DOHH2 (cell line): ENCODE measurements at regions not wholly inside any gene's neighbourhood (a gene's known extent, or its start where the extent isn't known, plus 50 kb on each side); places are given as distances from the start of the nearest gene placed in this dataset.

Source experiments
- H3F3A ChIP-seq: fragments of 200-600 bp; sonication (generic), shearing (Covaris generic); 2 replicates; pipeline ENCODE4 v1.6.0; 2016; ENCODE audit warnings: antibody characterized with exemption, mild to moderate bottlenecking; ENCODE audit not compliant: control insufficient read depth, insufficient read depth
- H3K27ac ChIP-seq: fragments of 200-600 bp; sonication (generic); 2 replicates; pipeline ENCODE4 v1.5.1; 2014; ENCODE audit warnings: low read depth, mild to moderate bottlenecking, low read length, moderate library complexity
- H3K27me3 ChIP-seq: fragments of 200-600 bp; sonication (generic); 2 replicates; pipeline ENCODE4 v1.6.1; 2014; ENCODE audit warnings: mild to moderate bottlenecking, low read length, mixed read lengths; ENCODE audit not compliant: control insufficient read depth
- H3K36me3 ChIP-seq: fragments of 200-600 bp; sonication (generic); 2 replicates; pipeline ENCODE4 v1.6.1; 2014; ENCODE audit warnings: mild to moderate bottlenecking, low read length, moderate library complexity, mixed read lengths; ENCODE audit not compliant: control insufficient read depth
- H3K4me1 ChIP-seq: fragments of 200-600 bp; sonication (generic); 2 replicates; pipeline ENCODE4 v1.6.1; 2014; ENCODE audit warnings: mild to moderate bottlenecking, low read length, mixed read lengths; ENCODE audit not compliant: control insufficient read depth
- H3K4me2 ChIP-seq: fragments of 200-600 bp; sonication (generic); 2 replicates; pipeline ENCODE4 v1.6.0; 2014; ENCODE audit warnings: mild to moderate bottlenecking, low read length, moderate library complexity
- H3K4me3 ChIP-seq: fragments of 200-600 bp; sonication (generic); 2 replicates; pipeline ENCODE4 v1.5.1; 2014; ENCODE audit warnings: mild to moderate bottlenecking, low read length, mixed read lengths
- H3K79me2 ChIP-seq: fragments of 200-600 bp; sonication (generic); 2 replicates; pipeline ENCODE4 v1.6.1; 2014; ENCODE audit warnings: mild to moderate bottlenecking, low read length, mixed read lengths; ENCODE audit not compliant: control insufficient read depth
- H3K9me2 ChIP-seq: fragments of 200-600 bp; sonication (generic); replicated peaks from 2 replicates; pipeline ENCODE4 v1.6.1; 2014; ENCODE audit warnings: mild to moderate bottlenecking, low read length, mixed read lengths; ENCODE audit not compliant: control insufficient read depth
- H3K9me3 ChIP-seq: fragments of 200-600 bp; sonication (generic); 2 replicates; pipeline ENCODE4 v1.6.1; 2014; ENCODE audit warnings: antibody characterized with exemption, low read length, mixed read lengths; ENCODE audit not compliant: control insufficient read depth, insufficient read depth
- H4K20me1 ChIP-seq: fragments of 200-600 bp; sonication (generic); 2 replicates; pipeline ENCODE4 v1.6.0; 2014; ENCODE audit warnings: low read depth, mild to moderate bottlenecking, antibody characterized with exemption, low read length, moderate library complexity; ENCODE audit not compliant: control insufficient read depth, insufficient read depth
- EZH2phosphoT487 ChIP-seq: fragments of 200-600 bp; sonication (generic); IDR thresholded peaks from 2 replicates; pipeline ENCODE4 v1.6.1; 2017; ENCODE audit warnings: borderline replicate concordance, mild to moderate bottlenecking, antibody characterized with exemption, low read length, moderate library complexity, mixed read lengths
- TF ChIP-seq, protein P1 (sequence below): fragments of 200-600 bp; sonication (generic); IDR thresholded peaks from one replicate; pipeline ENCODE4 v1.5.1; 2014; ENCODE audit warnings: antibody characterized with exemption, mild to moderate bottlenecking, low read depth, low read length; ENCODE audit not compliant: poor library complexity, severe bottlenecking

DNA sequence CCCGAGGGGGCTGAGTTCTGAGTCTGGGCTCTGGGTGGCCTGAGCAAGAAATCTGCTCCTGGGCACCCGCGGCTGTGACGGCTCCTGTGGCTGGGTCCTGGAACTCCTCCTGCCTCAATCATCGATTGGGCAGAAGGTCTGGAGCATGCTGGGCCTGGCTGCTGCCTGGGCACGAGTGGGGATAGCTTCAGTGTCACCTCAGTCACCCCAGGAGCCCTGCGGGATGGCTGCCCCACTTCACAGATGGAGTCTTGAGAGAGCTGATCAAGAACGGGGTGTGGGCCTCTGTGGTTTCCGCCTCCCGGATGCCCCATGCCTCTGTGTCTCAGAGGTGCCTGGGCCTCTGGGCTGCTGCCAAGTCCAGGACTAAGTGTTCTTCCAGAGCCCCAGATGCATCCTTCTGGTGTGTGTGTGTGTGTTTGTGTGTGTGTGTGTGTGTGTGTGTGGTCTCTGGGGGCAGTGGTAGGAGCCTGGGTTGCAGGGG, 185.6 kb upstream of the C14orf180 start:
- Histone ChIP-seq H3K27me3 (peaks cover 6% of the 10 kb centered on the region; the same call in 1 of the 2 replicates), H3K79me2 (no peaks in the 10 kb centered on the region), H3K9me3 (no peaks in the 10 kb centered on the region), H3K9me2 (no peaks in the 10 kb centered on the region), H3K27ac (no peak overlapping the region), H3K4me2 (no peak overlapping the region), H3F3A (no peaks in the 10 kb centered on the region), H3K4me3 (no peak overlapping the region), H3K36me3 (no peaks in the 10 kb centered on the region), H4K20me1 (no peaks in the 10 kb centered on the region), H3K4me1 (peaks cover 3% of the 10 kb centered on the region; the same call in 1 of the 2 replicates)
- TF ChIP-seq EZH2phosphoT487: no peak
- TF ChIP-seq, protein P1, sequence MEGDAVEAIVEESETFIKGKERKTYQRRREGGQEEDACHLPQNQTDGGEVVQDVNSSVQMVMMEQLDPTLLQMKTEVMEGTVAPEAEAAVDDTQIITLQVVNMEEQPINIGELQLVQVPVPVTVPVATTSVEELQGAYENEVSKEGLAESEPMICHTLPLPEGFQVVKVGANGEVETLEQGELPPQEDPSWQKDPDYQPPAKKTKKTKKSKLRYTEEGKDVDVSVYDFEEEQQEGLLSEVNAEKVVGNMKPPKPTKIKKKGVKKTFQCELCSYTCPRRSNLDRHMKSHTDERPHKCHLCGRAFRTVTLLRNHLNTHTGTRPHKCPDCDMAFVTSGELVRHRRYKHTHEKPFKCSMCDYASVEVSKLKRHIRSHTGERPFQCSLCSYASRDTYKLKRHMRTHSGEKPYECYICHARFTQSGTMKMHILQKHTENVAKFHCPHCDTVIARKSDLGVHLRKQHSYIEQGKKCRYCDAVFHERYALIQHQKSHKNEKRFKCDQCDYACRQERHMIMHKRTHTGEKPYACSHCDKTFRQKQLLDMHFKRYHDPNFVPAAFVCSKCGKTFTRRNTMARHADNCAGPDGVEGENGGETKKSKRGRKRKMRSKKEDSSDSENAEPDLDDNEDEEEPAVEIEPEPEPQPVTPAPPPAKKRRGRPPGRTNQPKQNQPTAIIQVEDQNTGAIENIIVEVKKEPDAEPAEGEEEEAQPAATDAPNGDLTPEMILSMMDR: no peak

DNA sequence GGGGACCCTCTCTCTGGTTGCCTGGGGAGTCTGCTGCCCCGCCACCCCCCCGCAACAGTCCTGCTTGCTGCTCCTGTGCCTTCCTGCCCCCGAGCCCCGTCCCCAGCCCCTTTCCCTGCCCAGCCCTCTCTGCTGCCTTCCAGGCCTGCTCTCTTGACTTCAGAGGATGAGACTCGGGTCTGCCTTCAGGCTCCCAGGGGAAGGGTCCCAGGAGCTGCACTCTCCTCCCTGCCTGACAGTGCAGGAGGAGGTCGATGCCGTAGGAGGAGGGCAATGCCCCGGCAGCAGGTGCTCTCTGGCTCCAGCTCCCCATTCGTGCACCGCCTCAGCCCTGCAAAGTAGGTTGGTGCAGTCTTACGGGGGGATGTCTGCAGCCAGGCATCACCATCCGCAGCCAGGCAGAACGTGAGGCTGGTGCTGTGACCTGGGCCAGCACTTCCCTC, 185.1 kb upstream of the C14orf180 start:
- no peaks in the 10 kb centered on the region for H3K79me2 ChIP-seq
- no peaks in the 10 kb centered on the region for H3K9me3 ChIP-seq
- H3K9me2 ChIP-seq: no peaks in the 10 kb centered on the region
- peaks cover 6% of the 10 kb centered on the region; the same call in 1 of the 2 replicates for H3K27me3 ChIP-seq
- no peak overlapping the region for H3K27ac ChIP-seq
- H3K4me2 ChIP-seq: no peak overlapping the region
- H3K4me3 ChIP-seq: no peak overlapping the region
- H3K36me3 ChIP-seq: no peaks in the 10 kb centered on the region
- H4K20me1 ChIP-seq: no peaks in the 10 kb centered on the region
- peaks cover 3% of the 10 kb centered on the region; the same call in 1 of the 2 replicates for H3K4me1 ChIP-seq
- TF ChIP-seq EZH2phosphoT487: no peak
- TF ChIP-seq, protein P1: no peak
- no peaks in the 10 kb centered on the region for H3F3A ChIP-seq

DNA sequence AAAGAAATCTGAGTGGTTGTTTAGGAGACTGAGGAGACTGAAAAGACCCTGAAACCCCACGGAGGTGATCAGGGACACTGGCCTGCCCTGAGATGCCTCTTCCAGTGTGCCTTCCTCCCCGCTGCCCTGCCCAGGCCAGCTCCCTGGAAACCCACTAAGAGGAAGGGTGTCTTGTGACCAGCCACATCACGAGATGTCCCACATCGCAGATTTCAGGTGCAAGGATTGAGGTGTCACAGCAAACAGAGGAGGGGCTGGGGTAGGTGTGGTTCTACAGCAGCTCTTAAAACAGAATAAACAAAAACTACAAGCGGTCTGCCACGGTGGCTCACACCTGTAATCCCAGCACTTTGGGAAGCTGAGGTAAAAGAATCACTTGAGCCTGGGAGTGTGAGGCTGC, 184.3 kb upstream of the C14orf180 start:
- Histone ChIP-seq H3K79me2 (no peaks in the 10 kb centered on the region), H3F3A (no peaks in the 10 kb centered on the region), H3K27ac (no peak overlapping the region), H4K20me1 (no peaks in the 10 kb centered on the region), H3K9me2 (no peaks in the 10 kb centered on the region), H3K4me1 (peaks cover 3% of the 10 kb centered on the region; the same call in 1 of the 2 replicates), H3K36me3 (no peaks in the 10 kb centered on the region), H3K9me3 (no peaks in the 10 kb centered on the region), H3K27me3 (peaks cover 6% of the 10 kb centered on the region; the same call in 1 of the 2 replicates), H3K4me2 (no peak overlapping the region), H3K4me3 (no peak overlapping the region)
- TF ChIP-seq, protein P1: no peak
- no peak for TF ChIP-seq EZH2phosphoT487
